Stimulated activated CD4-positive, alpha-beta T cell treated with anti-CD3 and anti-CD28 coated beads, TNF-alpha, amount 100 ng/mL, for 24 hours (primary cell): ENCODE measurements at regions not wholly inside any gene's neighbourhood (a gene's known extent, or its start where the extent isn't known, plus 50 kb on each side); places are given as distances from the start of the nearest gene placed in this dataset.

Source experiments
- DNase-seq, 3 experiments: peaks; one replicate each; pipeline ENCODE4 v3.0.0-alpha.2; 2020; ENCODE audit warnings: low read depth in 3 of 3

GRCh38 chr1:184276416-184276815 is 110.4 kb upstream of the C1orf21 start:
- DNase-seq = no peak

DNA sequence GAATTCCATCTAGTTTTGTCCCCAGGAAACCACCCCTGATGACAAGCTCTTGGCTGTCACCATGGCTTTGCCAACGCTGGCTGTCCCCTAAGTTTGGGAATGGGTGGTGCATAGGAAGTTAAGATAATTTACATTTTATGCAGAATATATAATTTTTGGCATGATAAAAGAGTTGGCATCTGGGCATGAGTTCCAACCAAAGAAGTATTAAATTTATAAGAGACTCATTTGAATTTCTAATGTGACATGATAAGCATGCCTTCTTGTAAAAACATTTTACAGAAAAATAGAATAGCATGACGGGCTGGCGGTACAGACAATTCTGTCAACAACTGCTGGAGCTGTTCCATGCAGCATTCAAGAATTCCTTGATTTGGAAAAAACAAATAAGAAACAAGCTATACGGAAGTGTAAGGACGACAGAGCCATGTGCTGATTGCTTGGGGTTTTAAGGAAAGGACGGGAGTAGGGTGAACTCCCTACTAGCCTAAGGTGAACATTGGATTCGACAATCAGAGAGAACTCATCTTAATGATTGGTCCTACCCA is 106.8 kb upstream of the C1orf21 start:
- no peak for DNase-seq

DNA sequence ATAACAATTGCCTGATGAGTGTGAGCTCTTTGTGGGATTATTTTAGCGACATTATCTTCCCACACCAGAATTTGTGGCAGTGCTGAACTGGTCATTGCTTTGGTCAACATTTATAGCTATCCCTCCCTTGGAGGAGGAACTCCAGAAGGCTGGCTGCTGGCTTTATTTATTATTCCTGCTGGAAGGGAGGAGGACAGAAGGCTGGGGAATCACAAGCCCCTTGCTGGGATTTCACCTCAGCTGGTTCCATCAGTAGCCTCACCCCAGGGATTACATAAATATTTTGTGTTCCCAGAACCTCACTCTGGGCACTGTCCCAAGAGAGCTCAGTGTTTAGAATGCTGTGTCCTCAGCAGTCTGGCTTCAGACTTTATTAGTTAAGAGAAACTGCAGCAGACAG is 102.8 kb upstream of the C1orf21 start:
- no peak for DNase-seq

DNA sequence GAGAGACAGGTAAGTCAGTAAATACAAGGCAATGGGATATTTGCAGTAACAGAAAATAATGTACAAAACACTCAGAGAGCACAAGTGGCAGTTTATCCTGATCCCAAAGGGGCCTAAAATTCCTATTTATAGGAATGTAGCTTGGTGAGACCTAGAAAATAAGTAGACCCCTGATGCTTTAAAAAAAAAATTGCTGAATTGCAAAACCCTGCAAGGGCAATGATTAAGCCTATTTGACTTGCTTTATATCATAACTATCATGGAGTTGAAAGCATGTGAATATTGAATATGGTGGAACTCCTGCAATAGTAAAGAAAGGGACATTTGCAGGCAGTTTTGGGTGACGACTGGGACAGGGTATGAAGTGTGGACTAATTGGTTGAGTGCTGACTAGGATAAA is 101.9 kb upstream of the C1orf21 start:
- DNase-seq = no peak

GRCh38 chr1:184285401-184286087 is 101.3 kb upstream of the C1orf21 start:
- no peak for DNase-seq

DNA sequence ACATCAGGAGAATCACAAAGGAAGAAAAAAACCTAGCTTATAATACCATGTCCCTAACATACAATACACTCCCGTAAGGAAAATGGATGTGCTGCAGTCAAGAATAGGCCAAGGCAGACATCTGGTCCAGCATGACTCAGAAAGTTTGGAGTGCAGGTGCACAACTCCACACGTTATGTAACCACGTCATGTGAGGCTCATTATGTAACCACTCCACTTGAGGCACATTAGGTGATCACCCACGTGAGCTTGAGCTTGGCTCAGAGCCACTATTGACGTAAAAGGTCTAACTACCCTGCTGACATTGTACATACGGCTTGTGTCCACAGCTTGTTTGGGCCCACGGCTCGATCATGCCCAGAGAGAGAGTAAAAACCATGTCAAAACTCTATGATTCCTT is 99.8 kb upstream of the C1orf21 start:
- no peak for DNase-seq

GRCh38 chr1:184289825-184290550 is 96.8 kb upstream of the C1orf21 start:
- no peak for DNase-seq

GRCh38 chr1:184291701-184292100 is 95.1 kb upstream of the C1orf21 start:
- DNase-seq = no peak

- no peak for DNase-seq
Measured at GRCh38 chr1:184292101-184292500, 94.7 kb upstream of the C1orf21 start.

- DNase-seq = no peak
Measured at GRCh38 chr1:184294101-184294500, 92.7 kb upstream of the C1orf21 start.

- DNase-seq = no peak
Measured at GRCh38 chr1:184296466-184297243, 90.2 kb upstream of the C1orf21 start.

DNA sequence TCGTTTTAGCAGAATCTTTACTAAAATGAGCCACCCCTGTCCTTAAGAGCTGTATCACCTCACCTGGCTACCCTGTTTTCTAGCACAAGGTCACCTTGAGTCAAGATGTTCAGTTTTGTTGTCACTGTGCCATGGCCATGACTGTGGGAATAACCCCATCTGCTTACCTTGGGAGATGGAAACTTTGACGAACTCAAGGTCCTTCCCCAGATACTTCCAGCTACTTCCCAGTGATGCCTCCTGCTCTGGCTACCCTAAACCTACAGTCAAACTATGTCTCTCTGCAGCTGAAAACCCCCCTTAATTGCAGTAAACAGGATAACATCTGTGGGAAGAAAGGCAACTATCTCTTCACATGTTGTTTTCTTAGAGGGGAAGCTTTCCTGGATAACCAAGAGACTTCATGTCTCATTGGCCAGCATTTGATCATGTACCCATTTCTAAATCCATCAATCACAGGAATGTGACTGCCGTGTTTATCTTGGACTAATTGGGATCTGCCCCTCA is 89.5 kb upstream of the C1orf21 start:
- no peak for DNase-seq

GRCh38 chr1:184298440-184299405 is 88.1 kb upstream of the C1orf21 start:
- DNase-seq = no peak

- no peak for DNase-seq
Measured at GRCh38 chr1:184299406-184299790, 87.4 kb upstream of the C1orf21 start.

GRCh38 chr1:184299796-184300195 is 87.0 kb upstream of the C1orf21 start:
- DNase-seq = no peak

DNA sequence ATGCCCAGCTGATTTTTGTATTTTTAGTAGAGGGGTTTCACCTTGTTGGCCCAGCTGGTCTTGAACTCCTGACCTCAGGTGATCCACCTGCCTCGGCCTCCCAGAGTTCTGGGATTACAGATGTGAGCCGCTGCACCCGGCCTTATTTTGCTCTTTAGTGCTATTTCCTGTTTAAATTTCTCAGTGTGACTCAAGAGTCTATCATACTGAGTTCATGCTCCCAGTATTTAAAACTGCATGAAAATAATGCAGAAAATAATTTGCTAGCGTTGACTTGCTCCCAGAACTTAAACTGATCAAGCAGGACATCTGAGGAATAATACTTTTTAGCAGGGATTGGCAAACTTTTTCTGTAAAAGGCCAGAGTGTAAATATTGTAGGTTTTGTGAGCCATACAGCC is 86.4 kb upstream of the C1orf21 start:
- no peak for DNase-seq

DNA sequence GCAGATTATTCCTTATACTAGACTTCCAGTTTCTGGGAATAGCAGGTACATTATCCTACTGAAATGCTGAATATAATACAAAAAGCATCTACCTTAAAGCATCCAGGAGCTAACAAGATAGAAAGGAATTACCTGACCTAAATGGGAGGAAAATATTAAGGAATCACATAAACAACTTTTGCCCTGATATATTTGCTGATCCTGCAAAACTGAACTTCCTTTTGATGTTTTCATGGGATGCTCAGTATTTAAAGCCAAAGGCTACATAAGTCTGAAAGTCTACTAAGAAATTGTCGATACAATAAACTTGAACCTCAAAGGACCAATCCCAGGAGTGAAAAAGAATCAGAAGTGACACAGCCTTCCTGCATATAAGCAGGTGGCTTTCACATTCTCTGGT is 85.6 kb upstream of the C1orf21 start:
- DNase-seq = no peak

DNA sequence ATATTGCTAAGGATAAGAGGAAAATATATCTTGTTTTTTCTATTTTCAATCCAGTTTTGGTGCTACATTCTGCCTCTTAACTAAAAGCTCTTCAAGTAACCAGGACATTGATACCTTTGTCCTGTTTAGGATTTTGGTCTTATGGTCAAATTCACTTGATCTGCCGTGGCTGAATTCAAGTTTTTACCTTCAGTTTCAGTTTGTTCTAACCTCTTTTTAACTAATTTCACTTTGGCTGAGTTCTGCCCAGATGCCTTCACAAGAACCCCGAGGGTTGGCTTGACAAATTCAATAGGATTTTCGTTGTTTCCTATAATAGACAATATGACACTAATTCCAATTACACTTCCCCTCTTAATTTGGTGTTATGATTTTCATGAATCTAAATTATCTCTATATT is 84.5 kb upstream of the C1orf21 start:
- no peak for DNase-seq

DNA sequence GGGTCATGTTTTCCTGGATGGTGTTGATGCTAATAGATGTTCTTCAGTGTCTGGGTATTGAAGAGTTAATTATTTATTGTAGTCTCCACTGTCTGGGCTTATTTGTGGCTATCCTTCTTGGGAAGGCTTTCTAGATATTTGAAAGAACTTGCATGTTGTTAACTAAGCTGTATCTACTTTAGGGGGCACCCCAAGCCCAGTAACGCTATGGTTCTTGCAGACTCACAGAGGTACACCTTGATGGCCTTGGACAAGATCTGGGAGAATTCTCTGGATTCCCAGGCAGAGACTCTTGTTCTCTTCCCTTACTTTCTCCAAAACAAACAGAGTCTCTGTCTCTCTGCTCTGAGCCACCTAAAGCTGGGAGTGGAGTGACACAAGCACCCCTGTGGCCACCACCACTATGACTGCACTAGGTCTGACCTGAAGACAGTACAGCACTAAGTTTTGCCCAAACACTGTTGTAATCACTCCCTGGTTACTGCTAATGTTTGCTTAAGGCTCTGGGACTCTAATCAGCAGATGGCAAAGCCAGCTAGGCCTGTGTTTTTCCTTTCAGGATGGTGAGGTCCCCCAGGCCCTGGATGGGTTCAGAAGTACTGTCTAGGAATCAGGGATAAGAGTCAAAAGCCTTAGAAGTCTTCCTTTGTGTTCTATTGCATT is 76.5 kb upstream of the C1orf21 start:
- DNase-seq = no peak

DNA sequence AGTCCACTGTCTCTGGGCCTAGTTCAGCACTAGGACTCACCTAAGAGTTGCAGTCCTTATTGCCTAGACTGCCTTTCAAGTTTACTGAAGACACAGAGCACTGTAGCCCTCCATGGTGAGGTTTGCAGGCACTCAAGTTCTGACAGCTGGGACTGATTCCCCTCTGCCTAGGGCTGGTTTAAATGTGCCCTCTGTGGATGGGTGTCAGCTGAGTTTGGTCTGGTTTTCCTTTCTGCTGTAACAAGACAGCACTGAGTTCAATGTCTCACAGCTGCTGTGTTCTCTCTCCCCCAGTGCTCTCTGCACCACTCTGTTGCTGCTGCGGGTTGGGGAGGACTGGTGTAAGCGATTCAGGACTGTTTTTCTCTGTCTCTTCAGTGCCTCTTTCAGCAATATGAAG is 75.2 kb upstream of the C1orf21 start:
- no peak for DNase-seq

- DNase-seq = no peak
Measured at GRCh38 chr1:184315254-184315653, 71.6 kb upstream of the C1orf21 start.
